ENCODE measurements at regions not wholly inside any gene's neighbourhood (a gene's known extent, or its start where the extent isn't known, plus 50 kb on each side); places are given as distances from the start of the nearest gene placed in this dataset.

DNA sequence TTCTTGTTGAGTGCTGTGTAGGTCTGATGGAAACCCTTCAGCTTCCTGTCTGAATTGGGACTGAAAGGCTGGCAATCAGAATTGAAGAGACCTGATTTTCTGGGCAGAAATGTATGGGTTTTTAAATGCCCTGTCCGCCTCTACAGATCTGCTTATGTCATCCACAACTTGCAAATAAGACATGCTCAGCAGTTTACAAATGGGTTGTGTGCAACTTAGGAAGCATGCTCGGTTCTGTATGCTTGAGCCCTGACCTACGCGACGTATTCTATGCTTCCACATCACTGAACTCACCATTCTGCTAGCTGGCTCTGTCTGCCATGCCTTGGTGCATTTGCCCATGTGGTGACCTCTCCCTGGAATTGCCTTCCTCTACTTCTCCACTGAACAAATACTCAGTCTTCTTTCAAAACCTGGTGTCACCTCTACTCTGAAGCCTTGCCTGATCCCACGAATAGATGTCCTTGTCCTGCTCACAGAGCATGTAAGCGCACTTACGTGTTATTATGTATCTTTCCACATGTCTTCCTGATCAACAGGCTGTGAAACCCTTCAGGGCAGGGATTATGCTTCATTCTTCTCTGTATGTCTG, 194.2 kb downstream of the ERCC6L2 start:
- no peak for TF ChIP-seq CTCF (IDR thresholded peaks at IDR 0.05; ENCODE audit: low read length)
- no peak for TF ChIP-seq EZH2 (IDR thresholded peaks at IDR 0.05; ENCODE audit: borderline replicate concordance, low read length)
